Activated CD4-positive, alpha-beta memory T cell treated with anti-CD3 and anti-CD28 coated beads, Interleukin-2, amount 10 ng/mL, durations not matched to agents 7 days and 5 days (primary cell): ENCODE measurements at regions not wholly inside any gene's neighbourhood (a gene's known extent, or its start where the extent isn't known, plus 50 kb on each side); places are given as distances from the start of the nearest gene placed in this dataset.
"Not testable (repeated sequence)": the region's sequence is repeated elsewhere in the genome, so short reads cannot be mapped to it uniquely, and the experiment has no call there.

Experiments
- CTCF ChIA-PET: fragments of 350-600 bp; sonication (Branson Sonifier 250); formaldehyde crosslinking; loops from one replicate; lab custom pipeline; 2021; ENCODE audit warnings: antibody characterized with exemption, inconsistent platforms; lab: Charles Lee
- POLR2A ChIA-PET: fragments of 350-600 bp; sonication (Branson Sonifier 250); formaldehyde crosslinking; loops from one replicate; lab custom pipeline; 2021; ENCODE audit warnings: antibody characterized with exemption; lab: Charles Lee
- DNase-seq: peaks from one replicate; pipeline ENCODE4 v3.0.0-alpha.2; 2020
- H3K27ac Mint-ChIP-seq: one replicate; pipeline ENCODE4 v1.8.0; 2021; ENCODE audit warnings: mild to moderate bottlenecking, mixed read lengths
- H3K27me3 Mint-ChIP-seq: one replicate; pipeline ENCODE4 v1.8.0; 2021; ENCODE audit warnings: mixed read lengths
- H3K36me3 Mint-ChIP-seq: one replicate; pipeline ENCODE4 v1.8.0; 2021; ENCODE audit warnings: low read depth, mixed read lengths
- H3K4me1 Mint-ChIP-seq: one replicate; pipeline ENCODE4 v1.8.0; 2021; ENCODE audit warnings: mixed read lengths
- H3K4me3 Mint-ChIP-seq: one replicate; pipeline ENCODE4 v1.8.0; 2021; ENCODE audit warnings: mild to moderate bottlenecking, mixed read lengths
- H3K9me3 Mint-ChIP-seq: one replicate; pipeline ENCODE4 v1.8.0; 2021; ENCODE audit warnings: mixed read lengths

GRCh38 chr15:95687061-95687460 is 643.4 kb upstream of the NR2F2 start:
- no peak overlapping the region for H3K4me3 Mint-ChIP-seq
- ChIA-PET CTCF (no interaction called here), POLR2A (no interaction called here)
- H3K27me3 Mint-ChIP-seq = no peaks in the 10 kb centered on the region
- no peak for DNase-seq
- H3K27ac Mint-ChIP-seq = no peak overlapping the region
- peaks cover 2% of the 10 kb centered on the region for H3K9me3 Mint-ChIP-seq
- peaks cover 1% of the 10 kb centered on the region for H3K4me1 Mint-ChIP-seq
- no peaks in the 10 kb centered on the region for H3K36me3 Mint-ChIP-seq

- H3K27me3 Mint-ChIP-seq = no peaks in the 10 kb centered on the region
- ChIA-PET CTCF (no interaction called here), POLR2A (no interaction called here)
- no peak overlapping the region for H3K27ac Mint-ChIP-seq
- peaks cover 2% of the 10 kb centered on the region for H3K9me3 Mint-ChIP-seq
- H3K36me3 Mint-ChIP-seq = no peaks in the 10 kb centered on the region
- H3K4me1 Mint-ChIP-seq = peaks cover 1% of the 10 kb centered on the region
- no peak for DNase-seq
- H3K4me3 Mint-ChIP-seq = no peak overlapping the region
Measured at GRCh38 chr15:95687686-95688085, 642.8 kb upstream of the NR2F2 start.

- no peak for DNase-seq
- Mint-ChIP-seq H3K9me3 (peaks cover 15% of the 10 kb centered on the region), H3K27ac (no peak overlapping the region), H3K4me1 (peaks cover 1% of the 10 kb centered on the region), H3K27me3 (no peaks in the 10 kb centered on the region), H3K36me3 (no peaks in the 10 kb centered on the region), H3K4me3 (no peak overlapping the region)
- ChIA-PET CTCF (no interaction called here), POLR2A (no interaction called here)
Measured at GRCh38 chr15:95690631-95691340, 639.7 kb upstream of the NR2F2 start.

- POLR2A ChIA-PET = no interaction called here
- H3K36me3 Mint-ChIP-seq = no peaks in the 10 kb centered on the region
- CTCF ChIA-PET = no interaction called here
- H3K4me1 Mint-ChIP-seq = peaks cover 1% of the 10 kb centered on the region
- DNase-seq = no peak
- H3K9me3 Mint-ChIP-seq = peaks cover 13% of the 10 kb centered on the region
- H3K27me3 Mint-ChIP-seq = no peaks in the 10 kb centered on the region
- H3K27ac Mint-ChIP-seq = no peak overlapping the region
- no peak overlapping the region for H3K4me3 Mint-ChIP-seq
Measured at GRCh38 chr15:95693917-95694316, 636.6 kb upstream of the NR2F2 start.

- ChIA-PET POLR2A (no interaction called here), CTCF (no interaction called here)
- no peaks in the 10 kb centered on the region for H3K27me3 Mint-ChIP-seq
- H3K4me1 Mint-ChIP-seq = no peaks in the 10 kb centered on the region
- DNase-seq = no peak
- H3K36me3 Mint-ChIP-seq = no peaks in the 10 kb centered on the region
- no peak overlapping the region for H3K4me3 Mint-ChIP-seq
- H3K27ac Mint-ChIP-seq = no peak overlapping the region
- H3K9me3 Mint-ChIP-seq = peaks cover 29% of the 10 kb centered on the region
Measured at GRCh38 chr15:95698230-95698629, 632.3 kb upstream of the NR2F2 start.

DNA sequence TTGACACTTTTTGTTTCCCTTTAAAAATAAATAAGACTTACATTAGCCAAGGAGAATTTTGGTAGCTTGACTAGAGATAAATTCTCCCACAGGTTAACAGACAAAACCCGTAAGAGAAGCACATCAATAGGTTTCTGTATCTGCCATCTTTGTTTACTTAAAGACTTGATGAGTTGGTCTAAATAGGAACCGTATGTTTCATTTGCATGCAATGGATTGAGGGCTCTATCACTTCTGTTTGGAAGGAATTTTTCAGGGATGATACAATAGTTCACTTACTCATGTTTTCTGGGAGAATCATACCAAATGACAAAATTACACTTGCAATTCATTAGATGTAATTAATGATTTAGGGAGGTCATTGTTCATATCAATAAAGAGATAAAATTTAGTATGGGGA is 631.5 kb upstream of the NR2F2 start:
- POLR2A ChIA-PET = no interaction called here
- no peak overlapping the region for H3K4me3 Mint-ChIP-seq
- peaks cover 28% of the 10 kb centered on the region for H3K9me3 Mint-ChIP-seq
- H3K27ac Mint-ChIP-seq = no peak overlapping the region
- no peak for DNase-seq
- no peaks in the 10 kb centered on the region for H3K4me1 Mint-ChIP-seq
- H3K36me3 Mint-ChIP-seq = no peaks in the 10 kb centered on the region
- no peaks in the 10 kb centered on the region for H3K27me3 Mint-ChIP-seq
- CTCF ChIA-PET = no interaction called here

- CTCF ChIA-PET = no interaction called here
- Mint-ChIP-seq H3K27ac (no peak overlapping the region), H3K27me3 (no peaks in the 10 kb centered on the region), H3K36me3 (no peaks in the 10 kb centered on the region), H3K9me3 (peaks cover 22% of the 10 kb centered on the region), H3K4me1 (no peaks in the 10 kb centered on the region), H3K4me3 (no peak overlapping the region)
- POLR2A ChIA-PET = no interaction called here
- no peak for DNase-seq
Measured at GRCh38 chr15:95699578-95699977, 630.9 kb upstream of the NR2F2 start.

GRCh38 chr15:95700692-95701091 is 629.8 kb upstream of the NR2F2 start:
- CTCF ChIA-PET, POLR2A ChIA-PET, H3K36me3 Mint-ChIP-seq, H3K27me3 Mint-ChIP-seq, DNase-seq, H3K4me3 Mint-ChIP-seq, H3K4me1 Mint-ChIP-seq, H3K27ac Mint-ChIP-seq: not testable (repeated sequence)
- H3K9me3 Mint-ChIP-seq = peaks cover 16% of the 10 kb centered on the region

- no peak overlapping the region for H3K4me3 Mint-ChIP-seq
- no peaks in the 10 kb centered on the region for H3K36me3 Mint-ChIP-seq
- no peak overlapping the region for H3K27ac Mint-ChIP-seq
- POLR2A ChIA-PET = no interaction called here
- H3K4me1 Mint-ChIP-seq = no peaks in the 10 kb centered on the region
- peaks cover 16% of the 10 kb centered on the region for H3K9me3 Mint-ChIP-seq
- CTCF ChIA-PET = no interaction called here
- DNase-seq = no peak
- H3K27me3 Mint-ChIP-seq = no peaks in the 10 kb centered on the region
Measured at GRCh38 chr15:95701410-95701809, 629.1 kb upstream of the NR2F2 start.

GRCh38 chr15:95709959-95710695 is 620.4 kb upstream of the NR2F2 start:
- Mint-ChIP-seq H3K4me1 (no peaks in the 10 kb centered on the region), H3K36me3 (no peaks in the 10 kb centered on the region), H3K9me3 (peaks cover 3% of the 10 kb centered on the region), H3K27ac (no peak overlapping the region), H3K27me3 (no peaks in the 10 kb centered on the region), H3K4me3 (no peak overlapping the region)
- POLR2A ChIA-PET = no interaction called here
- CTCF ChIA-PET = no interaction called here
- DNase-seq = no peak

- no peaks in the 10 kb centered on the region for H3K36me3 Mint-ChIP-seq
- H3K27ac Mint-ChIP-seq = no peak overlapping the region
- H3K27me3 Mint-ChIP-seq = no peaks in the 10 kb centered on the region
- CTCF ChIA-PET = no interaction called here
- DNase-seq = no peak
- H3K4me1 Mint-ChIP-seq = no peaks in the 10 kb centered on the region
- POLR2A ChIA-PET = no interaction called here
- H3K4me3 Mint-ChIP-seq = no peak overlapping the region
- peaks cover 3% of the 10 kb centered on the region for H3K9me3 Mint-ChIP-seq
Measured at GRCh38 chr15:95712785-95713184, 617.7 kb upstream of the NR2F2 start.

DNA sequence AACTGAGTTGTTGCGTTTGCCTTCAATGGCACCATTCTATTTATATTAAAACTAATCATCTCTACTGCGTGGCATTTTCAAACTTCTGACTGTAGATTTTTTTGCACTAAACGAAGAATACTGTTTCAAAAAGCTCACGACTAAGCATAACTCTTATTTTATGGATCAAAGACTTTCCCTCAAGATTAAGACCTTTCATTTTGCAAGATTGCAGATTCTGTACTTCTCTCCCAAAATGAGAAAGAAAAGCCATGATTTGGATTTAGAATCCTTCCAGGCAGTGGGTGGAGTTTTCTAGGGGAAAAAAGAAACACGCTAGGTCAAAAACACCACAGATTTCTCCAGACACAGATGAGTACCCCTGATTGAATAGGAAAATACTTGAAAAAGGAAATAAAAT is 617.2 kb upstream of the NR2F2 start:
- H3K4me3 Mint-ChIP-seq = no peak overlapping the region
- peaks cover 3% of the 10 kb centered on the region for H3K9me3 Mint-ChIP-seq
- CTCF ChIA-PET = no interaction called here
- H3K4me1 Mint-ChIP-seq = no peaks in the 10 kb centered on the region
- H3K36me3 Mint-ChIP-seq = no peaks in the 10 kb centered on the region
- POLR2A ChIA-PET = no interaction called here
- no peak for DNase-seq
- no peaks in the 10 kb centered on the region for H3K27me3 Mint-ChIP-seq
- H3K27ac Mint-ChIP-seq = no peak overlapping the region

DNA sequence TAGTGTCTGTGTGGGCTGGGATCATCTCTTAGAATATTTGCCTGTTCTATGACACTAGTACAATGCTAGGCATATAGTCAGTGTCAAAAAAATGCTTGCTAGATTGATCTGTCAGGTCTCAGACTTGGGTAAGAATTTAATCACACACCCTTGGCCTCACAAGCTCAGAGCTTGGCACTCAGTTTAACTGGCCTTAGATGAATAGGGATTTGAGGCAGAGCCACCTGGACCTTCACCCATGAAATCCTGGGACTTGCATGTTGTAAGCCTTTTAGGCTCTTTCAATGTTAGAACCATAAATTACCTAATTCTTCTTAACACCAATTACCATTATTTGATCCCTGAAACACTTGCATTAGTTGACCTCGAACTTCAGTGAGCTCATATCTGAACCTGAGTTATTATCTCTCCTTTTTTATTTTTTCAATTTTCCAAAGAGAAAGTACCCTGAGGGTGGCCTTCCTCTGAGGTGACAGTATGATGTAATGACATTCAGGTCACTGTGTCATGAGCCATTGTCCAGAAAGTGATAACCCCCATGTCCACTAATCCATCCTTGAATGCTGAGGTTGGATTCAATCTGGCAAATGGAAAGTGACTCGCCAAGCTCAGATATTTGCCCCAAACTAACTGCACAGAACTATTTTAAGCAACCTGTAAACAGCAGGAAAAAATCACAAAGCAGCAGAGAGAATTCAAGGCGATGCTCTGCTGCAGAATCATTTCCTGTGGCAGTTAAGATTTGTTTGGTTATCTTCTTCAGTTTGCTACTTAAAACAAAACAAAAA is 615.2 kb upstream of the NR2F2 start:
- Mint-ChIP-seq H3K36me3 (no peaks in the 10 kb centered on the region), H3K4me1 (no peaks in the 10 kb centered on the region), H3K4me3 (no peak overlapping the region), H3K9me3 (peaks cover 3% of the 10 kb centered on the region), H3K27ac (no peak overlapping the region), H3K27me3 (no peaks in the 10 kb centered on the region)
- DNase-seq = no peak
- ChIA-PET CTCF (no interaction called here), POLR2A (no interaction called here)
